Right renal pelvis (tissue), 4 donors: ENCODE measurements at regions not wholly inside any gene's neighbourhood (a gene's known extent, or its start where the extent isn't known, plus 50 kb on each side); places are given as distances from the start of the nearest gene placed in this dataset.
A peak's percentile ranks its signal among the peaks of the same experiment; 100 is the strongest.

Experiments used
- DNase-seq, 4 donors: peaks; one replicate each; pipeline ENCODE4 v3.0.0-alpha.2; 2013; ENCODE audit warnings: low read depth in 4 of 4, low spot score in 3 of 4, missing footprints in 1 of 4

DNA sequence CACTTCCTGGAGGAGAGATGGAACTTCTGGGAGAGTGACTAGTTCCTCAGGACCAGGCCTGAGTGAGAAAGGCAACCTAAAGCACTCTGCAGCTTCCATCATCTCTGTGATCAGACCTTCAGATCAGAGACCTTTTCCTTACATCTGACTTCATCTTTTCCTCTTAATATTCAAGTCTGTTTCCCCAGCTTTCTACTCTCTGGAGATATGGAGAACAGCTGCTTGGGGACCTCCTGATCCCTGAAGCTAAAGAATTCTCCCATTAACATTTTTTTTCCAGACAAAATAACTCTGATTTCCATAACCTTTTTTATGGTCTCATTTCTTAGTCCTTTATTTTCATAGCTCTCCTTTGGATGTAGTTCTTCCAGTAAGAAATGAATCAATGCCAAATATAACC lies 133.4 kb upstream of the FNDC3A start:
- DNase-seq: no peak

DNA sequence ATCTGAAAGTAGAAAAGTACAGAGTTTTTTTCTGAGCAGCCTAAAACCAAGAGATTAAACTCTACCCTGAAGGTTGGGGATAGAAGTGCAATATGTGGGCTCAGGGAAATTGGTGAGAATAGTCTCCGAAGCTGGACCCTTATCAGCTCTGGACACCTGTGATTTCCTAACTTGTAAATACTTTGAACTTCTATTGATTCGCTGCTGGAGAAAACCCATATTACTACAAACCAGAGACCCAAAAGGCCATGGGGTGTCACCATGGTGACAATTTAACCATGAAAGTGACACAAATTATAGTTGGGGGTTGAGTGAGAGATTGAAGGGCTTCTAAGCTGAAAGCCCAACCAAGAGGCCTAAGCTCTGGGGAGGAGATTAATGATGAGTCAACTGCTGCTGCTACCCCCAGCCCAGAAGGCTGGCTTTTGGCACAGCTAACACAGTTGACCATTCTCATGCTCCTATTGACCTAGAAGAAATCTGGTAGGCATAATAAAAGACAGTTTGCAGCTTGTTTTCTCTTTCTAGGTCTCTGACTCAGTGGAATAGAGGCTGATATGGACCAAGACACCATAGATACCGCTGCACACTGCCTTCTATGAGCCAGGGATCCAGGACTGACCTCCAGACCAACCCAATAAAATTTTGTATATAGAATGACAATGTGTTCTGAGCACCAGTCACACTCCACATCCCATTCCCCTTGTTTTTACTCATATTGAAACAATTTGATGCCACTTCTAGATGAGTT lies 131.9 kb upstream of the FNDC3A start:
- DNase-seq: no peak

DNA sequence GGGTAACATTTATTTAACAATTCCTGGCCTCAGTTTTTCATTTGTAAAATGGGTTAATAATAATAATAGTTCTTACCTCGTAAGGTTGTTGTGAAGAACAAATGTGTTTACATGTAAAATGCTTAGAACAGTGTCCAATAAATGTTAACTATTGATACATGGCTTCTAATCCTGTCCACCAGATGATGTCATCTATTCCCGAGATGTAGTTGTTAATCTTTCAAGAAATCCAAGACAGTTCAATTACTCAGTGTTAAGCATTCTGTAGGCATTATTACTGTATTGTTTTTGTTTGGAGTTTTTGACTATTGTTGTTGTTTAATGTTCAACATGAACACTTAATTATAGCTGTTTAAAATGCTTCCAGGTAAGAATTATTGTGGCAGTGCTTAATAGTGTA lies 131.0 kb upstream of the FNDC3A start:
- no peak for DNase-seq

DNA sequence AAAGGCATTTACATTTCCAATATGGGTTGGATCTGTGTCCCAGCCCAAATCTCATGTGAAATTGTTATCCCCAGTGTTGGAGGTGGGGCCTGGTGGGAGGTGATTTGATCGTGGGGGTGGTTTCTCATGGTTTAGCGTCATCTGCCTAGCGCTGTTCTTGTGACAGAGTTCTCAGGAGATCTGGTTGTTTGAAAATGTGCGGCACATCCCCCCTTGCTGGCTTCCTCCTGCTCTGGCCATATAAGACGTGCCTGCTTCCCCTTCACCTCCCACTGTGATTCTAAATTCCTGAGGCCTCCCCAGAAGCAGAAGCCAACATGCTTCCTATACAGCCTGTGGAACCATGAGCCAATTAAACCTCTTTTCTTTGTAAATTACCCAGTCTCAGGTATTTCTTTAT lies 126.2 kb upstream of the FNDC3A start:
- no peak for DNase-seq

DNA sequence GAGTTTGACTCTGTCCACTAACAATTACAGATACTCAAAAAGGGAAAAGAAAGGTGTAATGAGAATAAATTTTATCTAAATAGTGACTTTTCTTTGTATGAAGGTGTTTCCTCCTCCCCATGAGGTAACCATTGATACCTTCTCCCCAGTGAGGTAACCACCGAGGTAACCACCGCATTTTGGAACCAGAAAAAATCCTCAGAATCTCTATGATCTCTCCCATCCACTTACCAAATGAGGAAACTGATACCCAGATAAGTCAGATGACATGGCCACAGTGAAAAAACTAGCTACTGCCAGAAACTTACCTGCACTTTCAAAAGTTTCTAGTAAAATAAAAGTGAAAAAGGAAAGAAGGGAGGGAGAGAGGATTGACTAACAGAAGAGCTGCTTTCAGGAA lies 124.0 kb upstream of the FNDC3A start:
- DNase-seq: no peak

DNA sequence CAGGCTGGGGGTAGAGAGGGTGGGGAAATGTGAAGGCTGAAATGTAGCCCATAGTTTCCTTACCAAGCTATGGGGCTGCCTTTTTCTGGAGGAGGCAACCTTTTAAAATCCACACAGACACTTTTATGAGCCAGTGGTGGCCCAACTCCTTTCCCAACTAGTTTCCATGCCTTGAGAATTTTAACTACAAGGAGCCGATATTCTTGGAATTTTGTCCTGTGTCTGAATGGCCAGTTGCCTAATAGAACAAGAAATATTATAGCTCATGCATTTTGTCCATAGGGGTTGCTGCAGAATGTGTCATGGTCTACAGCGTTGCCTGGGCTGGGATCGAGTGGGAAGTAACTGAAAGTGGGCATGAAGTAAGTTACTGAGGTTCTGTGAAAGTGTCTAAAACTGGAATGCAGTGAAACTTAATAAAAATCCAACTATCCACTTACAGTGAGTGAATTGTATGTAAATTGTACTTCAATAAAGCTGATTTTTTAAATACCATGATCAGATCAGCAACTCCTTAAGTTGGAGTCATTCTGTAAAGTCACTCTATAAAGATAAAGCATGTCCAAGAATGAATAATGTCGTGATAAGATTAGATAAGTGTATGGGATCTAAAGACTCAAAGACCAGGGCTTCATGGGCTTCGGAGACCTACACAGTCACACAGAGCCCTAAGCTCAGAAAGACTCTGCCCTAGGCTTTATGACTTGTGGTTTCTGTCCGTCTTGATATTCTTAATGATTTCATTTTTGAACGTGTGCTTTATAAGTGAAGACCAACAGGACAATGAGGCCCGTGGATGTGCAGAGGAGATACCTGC lies 122.6 kb upstream of the FNDC3A start:
- DNase-seq: no peak

DNA sequence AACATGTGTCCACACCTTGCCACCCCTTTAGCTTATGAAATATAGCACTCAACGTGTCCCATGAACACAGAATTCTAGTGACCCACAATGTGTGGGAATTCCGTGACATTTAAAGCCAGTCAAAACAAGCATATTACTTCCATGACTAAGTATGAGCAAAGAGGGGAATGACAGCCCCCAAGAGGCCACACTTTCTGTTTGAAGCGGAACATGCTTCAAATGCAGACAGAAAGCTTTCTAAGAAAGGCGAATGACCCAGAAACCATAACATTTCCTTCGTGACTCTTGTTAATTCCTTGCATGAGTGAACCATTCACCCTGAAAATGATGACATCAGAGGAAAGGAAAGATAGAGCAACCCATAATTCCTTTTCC lies 122.0 kb upstream of the FNDC3A start:
- no peak for DNase-seq

DNA sequence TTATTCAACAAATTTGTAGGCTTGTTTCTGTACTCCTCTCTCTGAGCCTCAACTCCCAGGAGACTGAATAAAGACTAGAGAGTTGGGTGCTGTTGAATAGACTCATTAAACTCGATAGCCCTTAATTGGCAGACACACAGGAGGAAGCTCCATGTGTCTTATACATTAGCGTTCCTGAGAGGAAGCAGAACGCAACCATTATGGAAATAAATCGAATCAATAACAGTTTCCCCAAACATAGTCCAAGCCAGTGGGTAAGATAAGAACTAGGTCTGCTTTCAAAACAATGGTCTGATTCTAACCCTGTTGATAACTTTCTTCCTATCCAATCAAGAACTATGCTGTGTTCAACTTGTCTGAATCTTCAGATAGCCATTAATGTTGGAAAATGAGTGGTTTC lies 118.1 kb upstream of the FNDC3A start:
- DNase-seq: no peak

DNA sequence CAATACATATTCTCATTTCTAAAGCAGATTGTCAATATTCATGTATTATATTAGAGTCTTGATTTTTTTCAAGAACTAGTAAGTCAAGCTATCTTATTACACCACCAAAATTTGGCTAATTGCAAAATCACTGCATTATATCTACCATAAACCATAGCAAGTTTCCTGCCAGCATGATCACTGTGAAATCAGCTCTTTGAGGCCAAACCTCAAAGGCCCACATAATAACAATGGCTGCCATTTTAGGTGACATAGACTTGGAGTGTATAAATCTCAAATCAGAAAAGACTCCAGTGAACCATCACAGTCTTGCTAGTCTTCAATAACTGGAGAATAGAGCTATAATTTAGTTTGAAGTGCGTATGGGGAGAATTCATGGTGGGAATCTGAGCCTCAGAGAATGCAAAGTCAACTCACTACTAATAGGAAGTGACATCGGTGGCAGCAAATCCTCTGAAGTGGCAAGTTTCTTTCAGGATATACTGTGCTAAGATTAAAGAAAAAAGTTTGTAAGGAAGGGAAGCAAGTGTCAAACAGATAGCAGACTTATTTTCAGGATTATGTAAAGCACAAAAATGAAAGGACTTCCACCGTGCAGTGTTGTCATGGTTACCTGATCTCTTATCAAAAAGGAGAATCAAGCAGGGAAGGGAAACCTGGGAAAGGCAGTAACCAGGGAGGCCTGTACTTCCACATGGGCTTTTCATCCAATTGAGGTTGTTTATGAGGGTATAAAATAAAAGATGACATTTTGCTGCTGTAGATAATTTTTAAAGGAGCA lies 117.4 kb upstream of the FNDC3A start:
- DNase-seq: no peak

DNA sequence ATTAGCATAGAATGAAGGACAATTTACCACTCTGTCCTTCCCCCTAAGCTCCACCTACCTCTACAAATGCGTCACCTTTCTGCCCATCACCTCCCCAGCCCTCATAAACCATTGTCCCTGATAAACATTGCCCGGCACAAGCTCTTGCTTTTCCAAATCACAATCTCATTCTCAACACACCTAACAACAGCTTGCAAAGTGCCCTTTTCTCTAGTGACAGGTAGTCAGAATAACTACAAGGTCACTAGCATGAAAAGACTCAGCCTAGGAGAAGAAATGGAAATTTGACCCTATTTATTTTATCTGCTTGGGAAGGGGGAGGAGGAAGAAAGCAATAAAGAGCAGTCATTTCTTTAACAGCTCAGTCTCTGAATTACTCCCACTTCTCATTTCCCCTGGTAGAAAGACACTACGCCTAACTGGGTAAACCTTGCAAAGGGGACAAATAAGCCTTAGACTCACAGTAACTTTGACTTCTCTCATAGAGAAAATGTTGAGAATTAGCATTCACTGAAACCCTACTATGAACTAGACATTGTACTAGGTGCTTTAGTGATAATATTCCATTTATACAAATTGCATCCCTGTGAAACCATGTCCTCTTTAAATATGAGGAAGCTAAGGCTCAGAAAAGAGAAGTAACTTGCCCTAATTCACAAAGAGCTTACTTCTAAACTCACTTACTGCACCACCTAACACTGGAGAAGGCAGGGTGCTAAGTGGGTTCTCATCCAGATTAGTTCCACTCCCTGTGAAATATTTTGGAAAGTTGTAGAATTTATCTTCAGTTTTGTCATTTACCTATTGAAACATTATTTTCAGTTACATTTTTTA lies 116.2 kb upstream of the FNDC3A start:
- peak in 3 of 4 donors; percentile 10 to 47 (median 24) for DNase-seq

DNA sequence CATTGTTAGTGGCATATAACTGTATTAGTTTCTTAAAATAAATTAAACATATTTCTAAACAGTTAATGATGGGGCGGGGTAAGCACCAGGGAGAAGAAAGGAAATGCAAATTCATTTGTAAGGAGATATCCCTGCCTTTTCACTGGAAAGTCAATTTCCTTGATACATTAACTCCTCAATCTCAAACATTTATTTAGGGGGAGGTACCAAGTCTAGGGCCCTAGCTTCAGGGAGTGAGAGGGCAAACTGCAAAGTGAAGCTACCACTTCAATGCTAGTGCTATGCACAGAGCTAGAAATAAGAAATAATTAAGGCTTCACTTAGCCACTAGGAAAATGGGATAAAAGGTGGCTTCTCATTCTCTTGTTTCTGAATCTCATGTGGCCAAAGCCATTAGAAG lies 115.3 kb upstream of the FNDC3A start:
- DNase-seq: no peak

DNA sequence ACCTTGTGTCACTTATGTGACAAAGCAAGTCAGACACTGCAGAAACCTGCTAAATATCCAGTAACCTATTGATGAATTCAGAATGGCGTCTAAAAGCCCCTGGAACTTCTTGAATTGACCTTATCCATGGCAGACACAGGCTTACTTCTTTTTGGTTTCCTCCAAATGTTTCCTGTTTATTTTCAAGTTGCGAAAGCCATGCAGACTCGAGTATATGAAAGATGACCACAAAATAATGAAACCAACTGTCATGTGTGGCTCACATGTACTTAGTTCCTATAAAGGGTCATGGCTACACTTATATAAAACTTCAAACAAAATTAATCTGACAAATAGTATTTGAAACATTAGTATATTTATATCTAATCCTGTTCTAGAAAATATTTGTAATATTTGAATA lies 113.1 kb upstream of the FNDC3A start:
- DNase-seq: no peak

DNA sequence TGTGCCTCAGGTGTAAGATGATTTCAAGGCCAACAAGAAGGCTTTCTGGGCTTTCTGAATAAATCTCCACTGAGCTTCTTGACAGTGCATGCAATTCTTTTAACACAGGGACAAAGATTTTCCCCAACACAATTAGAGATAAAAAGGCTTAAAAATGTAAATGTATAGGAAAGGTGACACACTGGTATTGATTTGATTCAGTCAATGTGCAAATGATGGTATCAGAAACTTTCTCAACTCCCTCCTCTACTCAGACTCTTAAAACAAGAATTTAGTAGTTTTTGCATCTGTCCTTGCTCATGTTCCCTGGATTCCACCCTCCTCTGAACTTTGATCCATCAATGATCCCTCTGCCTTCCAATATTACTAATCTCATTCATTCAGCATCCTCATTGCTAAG lies 111.6 kb upstream of the FNDC3A start:
- no peak for DNase-seq

DNA sequence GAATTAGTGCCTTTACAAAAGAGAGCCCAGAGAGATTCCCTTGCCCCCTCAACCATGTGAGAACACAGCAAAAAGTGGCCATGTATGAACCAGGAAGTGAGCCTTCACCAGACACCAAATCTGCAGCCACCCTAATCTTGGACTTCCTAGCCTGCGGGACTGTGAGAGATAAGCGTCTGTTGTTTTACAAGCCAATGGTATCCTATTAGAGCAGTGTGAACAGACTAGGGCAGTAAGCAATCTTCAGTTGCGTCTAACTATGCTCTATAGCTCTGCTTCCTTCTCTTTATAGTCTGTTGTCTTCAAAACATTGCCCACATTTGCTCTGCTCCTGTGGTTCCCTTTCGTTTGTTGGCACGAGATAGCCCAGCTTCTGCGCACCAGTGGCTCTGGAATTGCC lies 109.5 kb upstream of the FNDC3A start:
- no peak for DNase-seq

DNA sequence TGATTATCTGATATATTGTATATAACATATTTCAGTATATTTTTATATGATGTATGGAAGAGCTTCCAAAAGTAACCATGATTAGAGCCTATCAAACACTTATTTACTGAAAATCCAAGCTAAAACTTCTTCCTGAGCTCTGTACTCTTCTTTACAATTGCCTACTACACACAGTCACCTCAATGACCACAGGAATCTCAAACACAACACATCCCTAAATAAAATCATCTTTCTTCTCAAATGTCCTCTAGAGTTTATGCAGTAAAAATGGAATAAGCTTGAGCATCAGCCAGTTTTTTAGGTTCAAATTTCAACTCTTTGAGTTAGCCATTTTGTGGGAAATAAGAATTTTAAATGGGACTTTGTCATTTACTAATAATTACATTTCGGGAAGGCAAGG lies 102.6 kb upstream of the FNDC3A start:
- no peak for DNase-seq

DNA sequence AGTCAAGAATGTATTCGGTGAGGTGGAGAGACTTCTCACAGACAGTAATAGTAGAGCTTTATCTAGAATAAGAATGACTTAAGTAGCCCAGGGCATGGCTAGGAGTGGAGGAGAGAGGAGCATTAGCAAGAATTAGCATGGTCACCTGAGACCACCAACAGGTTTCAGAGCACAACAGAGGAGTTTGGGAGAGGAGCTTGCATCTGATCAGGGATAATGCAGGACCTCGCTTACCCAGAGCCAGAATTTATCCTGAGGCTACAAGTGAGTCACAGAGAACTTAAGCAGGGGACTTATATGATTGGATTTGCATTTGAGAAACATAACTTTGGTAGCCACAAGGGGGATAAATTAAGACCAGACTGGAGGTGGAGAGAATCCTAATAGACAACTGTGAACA lies 102.1 kb upstream of the FNDC3A start:
- no peak for DNase-seq

DNA sequence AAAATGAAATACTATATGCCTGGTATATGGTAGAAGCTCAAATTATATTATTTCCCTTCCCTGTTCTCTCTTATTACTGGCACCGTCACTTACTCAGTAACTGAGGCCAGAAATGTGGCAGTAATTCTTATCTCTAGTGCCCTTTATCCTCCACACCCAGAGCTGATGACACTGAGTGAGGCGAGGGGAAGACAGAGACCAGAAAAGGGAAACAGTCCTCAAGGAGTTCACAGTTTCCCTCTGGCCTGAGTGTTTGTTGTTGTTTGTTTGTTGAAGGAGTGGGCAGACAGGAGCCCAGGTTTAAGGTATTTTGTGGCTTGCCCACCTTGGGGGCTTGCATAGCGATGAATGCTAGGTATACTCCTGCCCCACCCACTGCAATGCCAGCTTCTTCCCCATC lies 101.5 kb upstream of the FNDC3A start:
- no peak for DNase-seq

DNA sequence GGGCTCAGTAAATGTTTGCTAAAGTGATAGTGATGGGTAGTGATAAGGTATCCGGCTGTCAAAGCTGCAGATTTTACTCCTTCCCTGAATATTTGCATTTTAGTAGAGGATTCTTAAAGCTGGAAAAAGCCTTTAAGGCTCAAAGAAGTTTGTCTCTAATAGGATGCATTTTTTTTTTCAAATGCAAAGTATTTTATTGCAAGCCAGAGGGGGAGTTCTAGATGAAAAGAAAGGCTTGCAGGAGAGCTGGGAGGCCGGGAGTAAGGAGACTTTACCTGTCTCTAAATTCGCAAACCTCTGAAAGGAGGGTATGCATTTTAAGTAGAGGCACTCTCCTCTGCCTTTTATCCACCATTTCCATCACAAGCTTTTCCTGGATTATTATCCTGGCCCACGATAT lies 100.7 kb upstream of the FNDC3A start:
- DNase-seq: no peak

DNA sequence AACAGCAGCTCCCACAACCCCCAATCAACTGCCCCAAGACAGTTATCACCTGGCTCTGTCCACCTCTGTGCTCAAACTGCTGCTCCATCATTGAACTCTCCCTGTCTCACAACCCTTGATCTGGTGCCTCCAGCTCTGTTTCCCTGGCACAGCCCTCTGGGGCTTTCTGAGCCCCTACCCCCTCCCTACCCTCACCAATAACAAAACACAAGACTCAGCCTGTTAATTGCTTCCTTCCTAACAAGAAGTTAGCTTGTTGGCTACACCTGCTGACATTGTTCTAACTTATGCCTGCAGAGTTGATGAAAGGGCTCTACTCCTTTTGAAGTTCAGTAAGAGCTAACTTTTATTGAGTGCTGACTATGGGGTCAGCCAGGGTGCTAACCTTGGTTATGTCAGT lies 99.4 kb upstream of the FNDC3A start:
- no peak for DNase-seq

DNA sequence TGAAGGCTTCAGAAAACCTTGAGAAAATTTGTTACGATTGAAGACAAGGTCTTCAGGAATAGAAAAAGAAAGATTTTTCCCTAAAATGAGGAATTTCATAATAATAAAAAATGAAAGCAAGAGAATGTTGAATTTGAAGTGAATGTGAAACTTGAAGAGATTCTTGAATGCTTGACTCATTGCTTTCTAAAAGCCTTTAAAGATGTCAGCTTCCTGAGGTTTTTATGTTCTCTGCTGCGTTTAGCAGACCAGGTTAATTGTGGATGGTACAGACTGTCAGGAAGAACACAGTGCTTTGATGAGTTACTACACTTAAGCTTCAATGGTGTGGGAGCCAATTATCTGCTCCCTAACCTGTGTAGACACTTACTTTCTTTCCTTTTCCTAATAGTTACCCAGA lies 96.3 kb upstream of the FNDC3A start:
- no peak for DNase-seq

DNA sequence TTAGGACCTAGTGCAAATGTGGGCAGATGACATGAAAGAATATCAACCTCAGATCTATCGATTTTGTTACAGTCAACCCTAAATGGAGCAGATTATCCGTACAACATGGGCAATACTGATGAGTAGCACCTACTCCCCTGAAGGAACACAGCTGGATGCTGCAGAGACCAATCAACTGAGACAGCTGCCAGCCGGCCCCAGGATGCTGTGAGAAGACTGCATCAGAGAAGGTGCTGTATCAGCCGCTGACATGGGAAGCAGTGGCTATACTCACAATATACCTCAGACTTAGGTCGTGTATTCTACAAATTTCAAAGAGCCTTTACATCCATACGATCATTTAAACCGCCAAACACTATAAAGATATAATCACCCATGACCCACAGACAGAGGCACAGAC lies 95.9 kb upstream of the FNDC3A start:
- DNase-seq: no peak
